ENCODE measurements at regions not wholly inside any gene's neighbourhood (a gene's known extent, or its start where the extent isn't known, plus 50 kb on each side); places are given as distances from the start of the nearest gene placed in this dataset.

- Mint-ChIP-seq H3K4me1 (no peaks in the 10 kb centered on the region), H3K4me3 (no peak overlapping the region), H3K36me3 (no peaks in the 10 kb centered on the region), H3K27me3 (ENCODE audit: insufficient read depth, low read depth) (no peaks in the 10 kb centered on the region), H3K27ac (no peak overlapping the region), H3K9me3 (no peaks in the 10 kb centered on the region)
- Histone ChIP-seq H3K27me3 (no peaks in the 10 kb centered on the region), H3K79me2 (ENCODE audit: low read depth) (no peaks in the 10 kb centered on the region), H3K36me3 (no peaks in the 10 kb centered on the region), H3K27ac (no peak overlapping the region), H3K4me1 (no peaks in the 10 kb centered on the region), H3K9ac (no peak overlapping the region), H3K4me2 (no peak overlapping the region), H4K20me1 (ENCODE audit: low read depth) (no peaks in the 10 kb centered on the region), H3F3A (ENCODE audit: low read depth) (no peaks in the 10 kb centered on the region), H3K4me3 (no peak overlapping the region), H2AFZ (replicated peaks) (no peak overlapping the region), H3K9me3 (ENCODE audit: low read depth) (no peaks in the 10 kb centered on the region)
- no peak for TF ChIP-seq EZH2phosphoT487 (IDR thresholded peaks at IDR 0.05)
- TF ChIP-seq EZH2 (IDR thresholded peaks at IDR 0.05), result no peak
- TF ChIP-seq CTCF (IDR thresholded peaks at IDR 0.05), result no peak
- DNase-seq (ENCODE audit: low spot score), result no peak
Measured at GRCh38 chr15:37806808-37807207, 127.6 kb upstream of the TMCO5A start.

GRCh38 chr15:37810381-37810780, 124.1 kb upstream of the TMCO5A start:
- Histone ChIP-seq H3K27me3 (no peaks in the 10 kb centered on the region), H3K27ac (no peak overlapping the region), H3K9me3 (ENCODE audit: low read depth) (no peaks in the 10 kb centered on the region), H3K36me3 (no peaks in the 10 kb centered on the region), H3K9ac (no peak overlapping the region), H3K4me1 (no peaks in the 10 kb centered on the region), H4K20me1 (ENCODE audit: low read depth) (no peaks in the 10 kb centered on the region), H3K4me3 (no peak overlapping the region), H2AFZ (replicated peaks) (no peak overlapping the region), H3F3A (ENCODE audit: low read depth) (no peaks in the 10 kb centered on the region), H3K79me2 (ENCODE audit: low read depth) (no peaks in the 10 kb centered on the region), H3K4me2 (no peak overlapping the region)
- DNase-seq (ENCODE audit: low spot score), result no peak
- H3K4me1 Mint-ChIP-seq, result no peaks in the 10 kb centered on the region
- no peak for TF ChIP-seq EZH2phosphoT487 (IDR thresholded peaks at IDR 0.05)
- no peak for TF ChIP-seq CTCF (IDR thresholded peaks at IDR 0.05)
- no peak for TF ChIP-seq EZH2 (IDR thresholded peaks at IDR 0.05)
- H3K36me3 Mint-ChIP-seq, result no peaks in the 10 kb centered on the region
- no peaks in the 10 kb centered on the region for H3K9me3 Mint-ChIP-seq
- no peak overlapping the region for H3K4me3 Mint-ChIP-seq
- H3K27ac Mint-ChIP-seq, result no peak overlapping the region
- H3K27me3 Mint-ChIP-seq (ENCODE audit: insufficient read depth, low read depth), result no peaks in the 10 kb centered on the region

GRCh38 chr15:37813306-37813705, 121.1 kb upstream of the TMCO5A start:
- Histone ChIP-seq H2AFZ (replicated peaks) (no peak overlapping the region), H3K9me3 (ENCODE audit: low read depth) (no peaks in the 10 kb centered on the region), H3K4me1 (no peaks in the 10 kb centered on the region), H3K27me3 (no peaks in the 10 kb centered on the region), H3K4me3 (no peak overlapping the region), H3K9ac (no peak overlapping the region), H3K36me3 (no peaks in the 10 kb centered on the region), H3K4me2 (no peak overlapping the region), H3F3A (ENCODE audit: low read depth) (no peaks in the 10 kb centered on the region), H3K79me2 (ENCODE audit: low read depth) (no peaks in the 10 kb centered on the region), H4K20me1 (ENCODE audit: low read depth) (no peaks in the 10 kb centered on the region), H3K27ac (no peak overlapping the region)
- no peak overlapping the region for H3K4me3 Mint-ChIP-seq
- H3K27me3 Mint-ChIP-seq (ENCODE audit: insufficient read depth, low read depth), result no peaks in the 10 kb centered on the region
- H3K36me3 Mint-ChIP-seq, result no peaks in the 10 kb centered on the region
- TF ChIP-seq EZH2 (IDR thresholded peaks at IDR 0.05), result no peak
- TF ChIP-seq CTCF (IDR thresholded peaks at IDR 0.05), result no peak
- TF ChIP-seq EZH2phosphoT487 (IDR thresholded peaks at IDR 0.05), result no peak
- H3K4me1 Mint-ChIP-seq, result no peaks in the 10 kb centered on the region
- H3K9me3 Mint-ChIP-seq, result no peaks in the 10 kb centered on the region
- H3K27ac Mint-ChIP-seq, result no peak overlapping the region
- no peak for DNase-seq (ENCODE audit: low spot score)

Measured in neural progenitor cell (in vitro differentiated cells).